ENCODE measurements at regions not wholly inside any gene's neighbourhood (a gene's known extent, or its start where the extent isn't known, plus 50 kb on each side); places are given as distances from the start of the nearest gene placed in this dataset.
A peak's percentile ranks its signal among the peaks of the same experiment; 100 is the strongest.

- H3K4me3 ChIP-seq (ENCODE audit: low read depth, low read length) = no peak overlapping the region
- TF ChIP-seq CTCF (IDR thresholded peaks at IDR 0.05; ENCODE audit: insufficient read depth, low read depth, low read length, missing control alignments) = no peak
- no peak for DNase-seq (ENCODE audit: low read depth)
Measured at GRCh38 chr9:7636838-7637467, 162.6 kb downstream of the DMAC1 start.

- DNase-seq (ENCODE audit: low read depth) = no peak
- no peak for TF ChIP-seq CTCF (IDR thresholded peaks at IDR 0.05; ENCODE audit: insufficient read depth, low read depth, low read length, missing control alignments)
- no peak overlapping the region for H3K4me3 ChIP-seq (ENCODE audit: low read depth, low read length)
Measured at GRCh38 chr9:7636309-7636708, 163.3 kb downstream of the DMAC1 start.

GRCh38 chr9:7626571-7627029 lies 173.0 kb downstream of the DMAC1 start:
- DNase-seq (ENCODE audit: low read depth) = peak; percentile 58
- peak overlapping the region; percentile 24 for H3K4me3 ChIP-seq (ENCODE audit: low read depth, low read length)

GRCh38 chr9:7622481-7622880 lies 177.1 kb downstream of the DMAC1 start:
- no peak overlapping the region for H3K4me3 ChIP-seq (ENCODE audit: low read depth, low read length)
- no peak for DNase-seq (ENCODE audit: low read depth)
- TF ChIP-seq CTCF (IDR thresholded peaks at IDR 0.05; ENCODE audit: insufficient read depth, low read depth, low read length, missing control alignments) = no peak

- no peak overlapping the region for H3K4me3 ChIP-seq (ENCODE audit: low read depth, low read length)
- no peak for TF ChIP-seq CTCF (IDR thresholded peaks at IDR 0.05; ENCODE audit: insufficient read depth, low read depth, low read length, missing control alignments)
- DNase-seq (ENCODE audit: low read depth) = no peak
Measured at GRCh38 chr9:7615344-7615743, 184.2 kb downstream of the DMAC1 start.

- no peak overlapping the region for H3K4me3 ChIP-seq (ENCODE audit: low read depth, low read length)
- TF ChIP-seq CTCF (IDR thresholded peaks at IDR 0.05; ENCODE audit: insufficient read depth, low read depth, low read length, missing control alignments) = no peak
- no peak for DNase-seq (ENCODE audit: low read depth)
Measured at GRCh38 chr9:7613931-7614330, 185.6 kb downstream of the DMAC1 start.

- no peak for TF ChIP-seq CTCF (IDR thresholded peaks at IDR 0.05; ENCODE audit: insufficient read depth, low read depth, low read length, missing control alignments)
- DNase-seq (ENCODE audit: low read depth) = no peak
Measured at GRCh38 chr9:7608261-7608660, 191.3 kb downstream of the DMAC1 start.

More at GRCh38 chr9:7608261-7608660, 191.3 kb downstream of the DMAC1 start:
- no peak overlapping the region for H3K4me3 ChIP-seq (ENCODE audit: low read depth, low read length)
